KOPT-K1 (cell line): ENCODE measurements at regions not wholly inside any gene's neighbourhood (a gene's known extent, or its start where the extent isn't known, plus 50 kb on each side); places are given as distances from the start of the nearest gene placed in this dataset.
"Not testable (repeated sequence)": the region's sequence is repeated elsewhere in the genome, so short reads cannot be mapped to it uniquely, and the experiment has no call there.

ENCODE experiments used
- H3K27ac ChIP-seq: fragments of 200-600 bp; sonication (generic); 2 replicates; pipeline ENCODE4 v1.5.1; 2016; ENCODE audit warnings: antibody characterized with exemption, mild to moderate bottlenecking, low read depth, low read length; ENCODE audit not compliant: poor library complexity, severe bottlenecking
- H3K36me3 ChIP-seq: fragments of 200-600 bp; sonication (generic); 2 replicates; pipeline ENCODE4 v1.5.1; 2017; ENCODE audit warnings: antibody characterized with exemption, mild to moderate bottlenecking, low read length, moderate library complexity; ENCODE audit not compliant: insufficient read depth
- H3K9me3 ChIP-seq: fragments of 200-600 bp; sonication (generic); 2 replicates; pipeline ENCODE4 v1.5.1; 2017; ENCODE audit warnings: antibody characterized with exemption, low read length, mild to moderate bottlenecking; ENCODE audit not compliant: insufficient read depth, poor library complexity, severe bottlenecking

DNA sequence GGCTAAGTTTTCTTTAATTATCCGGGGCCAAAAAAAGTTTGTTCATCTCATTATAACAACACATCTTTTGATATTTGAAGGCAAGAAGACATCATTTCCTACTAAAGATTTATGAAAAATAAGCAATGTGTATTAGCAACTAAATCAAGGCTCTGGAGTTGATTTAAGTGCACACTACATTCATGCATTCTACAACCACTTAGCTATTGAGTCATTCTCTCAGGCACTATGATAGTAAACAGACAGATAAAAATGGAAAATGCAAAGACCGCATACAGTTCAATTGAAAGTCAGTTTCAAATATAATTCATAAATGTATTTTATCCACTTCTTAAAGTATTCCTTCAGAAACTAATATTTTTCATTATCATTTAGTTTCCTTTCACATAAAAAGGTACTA is 1395.2 kb downstream of the PCDH9 start:
- Histone ChIP-seq H3K36me3 (no peaks in the 10 kb centered on the region), H3K9me3 (no peaks in the 10 kb centered on the region), H3K27ac (no peak overlapping the region)

DNA sequence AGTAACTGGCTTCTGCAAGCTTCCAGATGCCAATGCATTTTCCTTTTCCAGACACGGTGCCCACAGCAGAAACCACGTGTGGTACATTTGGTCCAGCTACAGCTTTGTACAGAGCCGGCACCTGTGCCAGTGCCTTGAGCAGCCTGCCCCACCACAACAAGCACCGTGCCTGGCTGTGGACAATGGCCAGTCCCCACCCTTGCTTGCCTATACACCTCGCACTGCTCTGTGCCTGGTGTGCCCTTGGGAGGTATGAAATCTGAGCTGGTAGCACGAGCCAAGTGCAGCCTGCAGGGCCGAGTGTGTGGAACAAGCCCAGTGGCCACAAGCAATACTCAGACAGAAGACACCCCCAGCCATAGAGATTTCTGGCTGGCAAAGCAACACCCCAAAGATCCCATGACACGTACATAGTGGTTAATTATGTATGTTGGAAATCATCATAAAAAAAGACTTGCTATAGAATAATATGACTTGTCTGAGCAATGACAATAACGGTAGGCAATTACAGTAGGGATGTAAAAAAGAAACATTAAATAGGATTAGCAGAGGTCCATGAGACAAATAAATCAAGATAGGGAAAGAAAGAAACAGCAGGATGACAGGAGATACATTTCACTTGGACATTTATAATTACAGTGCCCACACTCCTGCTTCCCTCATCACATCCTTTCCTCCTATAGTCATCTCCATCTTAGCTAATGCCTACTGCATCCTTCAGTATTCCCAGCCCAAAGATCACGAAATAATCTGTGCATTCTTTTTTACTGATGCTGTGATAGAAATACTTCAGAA is 1399.5 kb downstream of the PCDH9 start:
- Histone ChIP-seq H3K27ac (no peak overlapping the region), H3K36me3 (no peaks in the 10 kb centered on the region), H3K9me3 (no peaks in the 10 kb centered on the region)

DNA sequence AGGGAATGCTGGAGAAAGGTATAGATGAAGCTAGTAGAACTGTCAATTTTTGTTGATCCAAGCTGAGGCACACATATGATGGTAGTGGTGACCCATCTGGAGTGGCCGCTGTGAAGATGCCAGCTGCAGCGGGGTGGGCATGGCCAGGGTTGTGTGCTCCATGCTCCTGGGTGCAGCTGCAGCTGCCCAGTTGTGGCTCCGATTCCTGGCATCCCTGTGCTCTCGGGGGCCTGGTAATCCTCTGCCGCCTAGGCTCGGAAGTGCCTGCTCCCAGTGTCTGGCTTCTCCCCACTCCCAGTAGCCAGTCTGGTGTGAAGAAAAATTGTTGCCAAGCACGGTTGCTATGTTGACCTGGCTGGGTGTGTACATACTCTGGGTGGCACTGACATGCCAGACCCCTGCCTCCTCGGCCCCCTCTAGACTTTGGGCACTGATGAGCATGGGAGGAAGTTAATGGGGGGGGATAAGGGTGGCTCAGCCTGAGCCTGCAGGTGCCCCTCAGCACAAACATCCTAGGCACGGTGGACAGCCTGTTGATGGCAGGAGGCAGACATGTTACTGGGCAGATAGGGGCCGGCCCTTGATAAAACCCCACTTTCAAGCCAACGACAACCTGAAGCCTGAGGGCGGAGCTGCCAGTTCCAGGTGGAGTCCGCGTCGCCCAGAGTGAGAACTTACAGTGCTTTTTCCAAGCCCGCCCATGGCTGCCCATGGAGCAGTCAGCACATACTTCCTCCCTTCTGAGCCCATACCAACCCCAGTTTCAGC is 1400.7 kb downstream of the PCDH9 start:
- Histone ChIP-seq H3K36me3 (no peaks in the 10 kb centered on the region), H3K27ac (no peak overlapping the region), H3K9me3 (no peaks in the 10 kb centered on the region)

DNA sequence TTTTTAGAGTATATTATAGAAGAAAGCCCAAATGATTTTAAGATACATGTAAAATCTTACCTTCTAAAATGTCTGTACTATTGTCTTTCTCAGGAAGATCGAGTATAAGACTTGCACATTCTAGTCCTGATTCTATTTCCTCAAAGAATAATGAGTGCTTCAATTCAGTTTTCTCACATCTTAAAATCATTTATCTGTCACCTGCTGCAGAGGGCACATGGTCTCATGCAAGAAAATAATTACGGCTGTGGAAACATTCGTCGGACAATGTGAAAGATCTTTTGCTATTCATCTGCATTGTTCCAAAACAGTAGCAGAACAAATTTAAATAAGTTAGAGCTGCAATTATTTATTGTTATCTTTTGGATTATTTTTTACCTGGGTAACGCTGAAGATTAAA is 1403.5 kb downstream of the PCDH9 start:
- Histone ChIP-seq H3K27ac (no peak overlapping the region), H3K36me3 (no peaks in the 10 kb centered on the region), H3K9me3 (no peaks in the 10 kb centered on the region)

DNA sequence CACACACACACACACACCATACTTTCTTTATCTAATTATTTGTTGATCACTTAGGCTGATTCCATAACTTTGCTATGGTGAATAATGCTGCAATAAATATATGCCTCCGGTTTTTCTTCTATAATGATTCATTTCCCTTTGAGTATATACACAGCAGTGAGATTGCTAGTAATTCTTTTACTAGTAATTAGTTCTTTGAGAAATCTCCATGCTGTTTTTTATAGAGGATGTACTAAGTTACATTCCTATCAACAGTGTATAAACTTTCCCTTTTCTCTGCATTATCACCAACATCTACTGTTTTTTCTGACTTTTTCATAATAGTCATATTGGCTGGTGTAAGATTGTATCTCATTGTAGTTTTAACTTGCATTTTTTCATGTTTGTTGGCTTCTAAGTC is 1405.1 kb downstream of the PCDH9 start:
- H3K36me3 ChIP-seq = no peaks in the 10 kb centered on the region
- no peak overlapping the region for H3K27ac ChIP-seq
- H3K9me3 ChIP-seq = no peaks in the 10 kb centered on the region

DNA sequence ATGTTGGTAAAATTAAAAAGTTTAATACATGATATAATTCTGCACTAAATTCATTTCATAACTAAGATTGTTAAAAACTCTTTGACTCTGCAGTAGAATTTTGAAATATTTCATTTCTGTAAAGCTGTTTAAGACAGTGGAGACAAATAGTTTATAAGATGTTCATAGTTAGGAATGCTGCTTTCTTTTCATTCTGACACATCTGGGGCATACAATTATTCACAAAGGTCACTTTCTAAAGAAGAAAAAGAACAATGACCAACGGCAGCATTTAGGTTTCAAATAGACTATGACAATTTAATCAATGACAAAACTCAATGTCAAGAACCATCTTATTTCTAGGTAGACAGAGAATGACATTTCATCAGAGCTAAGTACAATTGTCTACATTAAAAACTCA is 1422.1 kb downstream of the PCDH9 start:
- H3K9me3 ChIP-seq = no peaks in the 10 kb centered on the region
- H3K27ac ChIP-seq = no peak overlapping the region
- no peaks in the 10 kb centered on the region for H3K36me3 ChIP-seq

DNA sequence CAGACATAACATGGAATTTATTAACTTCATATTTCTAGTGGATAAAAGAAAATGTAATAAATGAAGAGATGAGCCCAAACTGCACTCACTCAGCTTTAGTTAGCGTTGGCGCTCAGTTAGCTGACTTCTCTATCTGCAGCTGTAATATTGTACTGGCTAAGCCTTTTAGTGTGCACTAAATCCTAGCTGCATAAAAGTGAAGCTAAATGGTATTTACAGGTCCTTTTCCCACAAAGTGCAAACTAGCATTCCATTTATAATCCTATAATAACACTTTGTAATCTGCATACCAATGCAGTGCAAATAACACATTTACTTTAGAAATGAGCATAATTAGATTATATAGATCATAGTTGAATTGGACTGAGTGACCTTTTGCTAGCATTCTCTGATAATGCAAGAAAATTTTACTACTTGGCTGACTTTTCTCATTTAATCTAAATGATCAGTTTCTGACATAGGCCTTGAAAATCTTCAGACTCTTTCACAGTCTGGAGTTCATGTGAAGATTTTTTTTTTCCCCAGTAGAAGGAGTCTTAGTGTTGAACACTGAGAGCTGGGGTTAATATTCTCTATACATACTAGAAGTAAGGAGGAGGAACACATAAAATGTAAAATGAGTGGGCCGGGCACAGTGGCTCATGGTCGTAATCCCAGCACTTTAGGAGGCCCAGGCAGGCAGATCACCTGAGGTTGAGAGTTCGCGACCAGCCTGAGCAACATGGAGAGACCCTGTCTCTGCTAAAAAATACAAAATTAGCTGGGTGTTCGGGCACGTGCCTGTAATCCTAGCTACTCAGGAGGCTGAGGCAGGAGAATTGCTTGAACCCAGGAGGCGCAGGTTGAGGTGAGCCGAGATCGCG is 1426.4 kb downstream of the PCDH9 start:
- Histone ChIP-seq H3K9me3 (no peaks in the 10 kb centered on the region), H3K27ac (no peak overlapping the region)

DNA sequence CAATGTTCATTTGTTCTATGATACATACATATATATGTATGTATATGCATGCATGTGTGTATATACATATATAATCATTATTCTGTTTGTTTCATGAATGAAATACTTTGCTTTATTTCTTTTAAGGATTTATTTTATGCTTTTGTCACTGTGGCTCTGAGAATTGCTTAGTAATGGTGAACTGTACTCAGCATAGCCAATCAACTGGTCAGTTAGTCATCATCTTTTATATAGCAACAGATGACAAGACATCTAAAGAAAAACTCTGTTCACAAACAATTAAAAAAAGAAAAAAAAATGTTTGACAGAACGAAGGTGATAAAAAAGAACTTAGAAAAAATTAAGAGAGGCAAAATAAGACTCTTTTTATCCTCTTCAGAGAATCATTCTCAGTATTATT is 1440.3 kb downstream of the PCDH9 start:
- no peaks in the 10 kb centered on the region for H3K9me3 ChIP-seq
- H3K27ac ChIP-seq = no peak overlapping the region
- H3K36me3 ChIP-seq = no peaks in the 10 kb centered on the region

More for the DNA sequence above, 1426.4 kb downstream of the PCDH9 start:
- no peaks in the 10 kb centered on the region for H3K36me3 ChIP-seq

DNA sequence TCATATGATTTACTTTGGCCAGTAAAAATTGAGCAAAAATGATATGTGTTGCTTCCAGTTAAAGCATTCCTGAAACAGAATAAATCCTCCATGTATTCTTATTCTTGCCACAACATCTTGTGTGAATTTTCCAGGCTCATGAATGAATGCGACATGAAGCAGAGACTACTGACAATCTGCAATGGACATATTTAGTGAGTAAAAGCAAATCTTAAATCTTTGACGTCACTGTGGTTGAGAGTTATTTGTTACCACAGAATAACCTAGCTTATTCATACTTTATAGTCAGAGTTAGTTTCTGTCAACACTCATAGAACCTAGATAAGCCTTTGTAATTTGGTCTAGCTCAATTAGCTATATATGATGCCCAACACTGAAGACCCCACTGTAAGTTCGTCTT is 1443.1 kb downstream of the PCDH9 start:
- H3K27ac ChIP-seq = no peak overlapping the region
- no peaks in the 10 kb centered on the region for H3K9me3 ChIP-seq
- H3K36me3 ChIP-seq = no peaks in the 10 kb centered on the region

DNA sequence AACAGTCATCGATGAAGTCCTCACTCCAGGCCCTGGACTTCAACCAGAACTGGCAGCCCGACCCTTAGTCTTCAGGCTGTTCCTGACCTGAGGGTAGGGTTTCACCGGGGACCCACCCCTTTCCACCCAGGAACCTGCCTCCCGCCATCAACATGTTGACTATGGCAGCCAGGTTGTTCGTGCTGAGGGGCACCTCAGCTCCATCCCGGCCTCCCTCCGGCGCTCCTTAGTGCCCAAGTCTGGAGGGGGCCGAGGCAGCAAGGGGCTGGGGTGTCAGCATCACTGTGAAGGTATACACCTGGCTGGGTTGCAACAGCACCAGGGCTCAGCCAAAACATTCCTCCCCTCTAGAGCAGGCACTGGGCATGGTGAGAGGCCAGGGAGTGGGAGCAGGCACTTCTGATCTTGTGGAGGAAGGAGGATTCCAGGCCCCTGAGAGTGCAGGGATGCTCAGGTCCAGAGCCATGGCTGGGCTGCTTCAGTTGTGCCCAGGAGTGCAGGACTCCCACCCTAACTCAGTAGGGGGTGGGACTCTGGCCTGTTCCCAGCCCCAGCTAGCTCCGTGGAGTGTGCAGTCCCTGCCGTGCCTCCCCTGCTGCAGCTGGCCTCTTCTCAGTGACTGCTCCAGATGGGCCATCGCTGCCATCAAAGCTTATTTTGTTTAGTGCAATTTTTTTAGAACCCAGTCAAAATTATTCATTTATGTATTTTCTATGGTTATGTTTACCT is 1445.9 kb downstream of the PCDH9 start:
- Histone ChIP-seq H3K27ac (no peak overlapping the region), H3K9me3 (no peaks in the 10 kb centered on the region), H3K36me3 (no peaks in the 10 kb centered on the region)

DNA sequence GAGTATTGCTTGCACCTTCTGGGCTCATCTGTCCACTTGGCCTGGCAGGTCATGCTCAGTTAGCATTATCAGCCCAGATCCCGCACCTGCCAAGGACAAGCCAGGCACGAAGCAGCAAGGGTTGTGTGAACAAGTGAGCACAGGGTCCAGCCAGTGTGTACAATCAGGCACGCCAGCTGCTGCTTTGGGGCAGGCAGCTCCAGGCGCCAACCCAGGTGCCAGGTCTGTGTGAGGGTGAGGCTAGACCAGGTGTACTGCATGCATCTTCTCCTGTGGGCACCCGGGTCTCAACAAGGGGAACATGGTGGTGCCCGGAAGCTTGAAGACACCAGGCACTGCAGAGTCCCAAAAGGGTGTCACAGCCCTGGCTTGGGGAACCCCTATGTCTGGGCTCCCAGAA is 1446.8 kb downstream of the PCDH9 start:
- Histone ChIP-seq H3K9me3 (no peaks in the 10 kb centered on the region), H3K27ac (no peak overlapping the region), H3K36me3 (no peaks in the 10 kb centered on the region)

DNA sequence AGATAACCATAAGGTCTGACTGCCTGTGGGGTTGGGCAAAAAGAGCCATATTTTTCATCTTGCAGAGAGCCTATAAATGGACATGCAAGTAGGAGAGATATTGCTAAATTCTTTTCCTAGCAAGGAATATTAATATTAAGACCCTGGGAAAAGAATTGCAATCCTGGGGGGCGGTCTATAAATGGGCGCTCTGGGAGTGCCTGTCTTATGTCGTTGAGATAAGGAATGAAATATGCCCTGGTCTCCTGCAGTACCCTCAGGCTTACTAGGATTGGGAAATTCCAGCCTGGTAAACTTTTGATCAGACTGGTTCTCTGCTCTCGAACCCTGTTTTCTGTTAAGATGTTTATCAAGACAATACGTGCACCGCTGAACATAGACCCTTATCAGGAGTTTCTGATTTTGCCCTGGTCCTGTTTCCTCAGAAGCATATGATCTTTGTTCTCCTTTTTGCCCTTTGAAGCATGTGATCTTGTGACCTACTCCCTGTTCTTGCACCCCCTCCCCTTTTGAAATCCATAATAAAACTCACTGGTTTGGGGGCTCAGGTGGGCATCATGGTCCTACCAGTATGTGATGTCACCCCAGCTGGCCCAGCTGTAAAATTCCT is 1458.3 kb downstream of the PCDH9 start:
- not testable (repeated sequence) for H3K27ac ChIP-seq, H3K36me3 ChIP-seq

DNA sequence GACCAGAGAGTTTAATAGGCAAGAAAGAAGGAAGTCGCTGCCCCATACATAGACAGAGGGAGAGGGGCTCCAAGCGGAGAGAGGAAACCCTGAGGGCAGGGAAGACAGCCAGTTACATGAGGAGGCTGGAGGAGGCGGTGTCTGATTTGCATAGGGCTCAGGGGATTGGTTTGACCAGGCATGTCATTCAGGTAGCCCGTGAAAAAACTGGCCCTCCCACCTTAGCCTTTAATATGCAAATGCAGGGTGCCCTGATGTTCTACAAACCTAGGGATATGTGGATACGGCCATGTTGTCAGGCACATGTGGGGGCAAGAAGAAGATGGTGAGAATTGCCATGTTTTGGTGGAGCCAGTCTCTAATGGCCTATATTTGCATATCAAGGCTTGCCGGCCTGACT is 1461.6 kb downstream of the PCDH9 start:
- H3K9me3 ChIP-seq = no peaks in the 10 kb centered on the region
- H3K36me3 ChIP-seq = no peaks in the 10 kb centered on the region
- H3K27ac ChIP-seq = no peak overlapping the region

More for the DNA sequence above, 1458.3 kb downstream of the PCDH9 start:
- H3K9me3 ChIP-seq = not testable (repeated sequence)

DNA sequence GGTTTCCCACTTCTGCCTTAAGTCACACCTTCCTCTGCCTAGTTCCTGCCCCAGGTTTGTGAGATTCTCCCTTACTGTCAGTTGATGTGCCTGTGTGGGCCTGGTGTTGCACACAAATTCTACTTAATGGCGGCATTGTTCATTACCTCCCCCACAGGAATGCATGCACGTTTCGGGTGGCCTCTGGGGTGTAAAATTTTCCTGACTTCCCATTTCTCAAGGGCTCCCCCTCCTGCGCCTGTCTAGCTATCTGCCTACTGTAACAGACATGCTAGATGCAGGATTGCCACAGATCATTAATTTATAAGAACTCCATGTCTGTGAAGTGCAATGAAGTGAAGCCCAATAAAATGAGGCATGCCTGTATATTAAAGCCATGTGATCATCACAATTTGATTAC is 1466.3 kb downstream of the PCDH9 start:
- Histone ChIP-seq H3K9me3 (peaks cover 7% of the 10 kb centered on the region), H3K27ac (no peak overlapping the region), H3K36me3 (no peaks in the 10 kb centered on the region)
